ENCODE measurements at regions not wholly inside any gene's neighbourhood (a gene's known extent, or its start where the extent isn't known, plus 50 kb on each side); places are given as distances from the start of the nearest gene placed in this dataset.

DNA sequence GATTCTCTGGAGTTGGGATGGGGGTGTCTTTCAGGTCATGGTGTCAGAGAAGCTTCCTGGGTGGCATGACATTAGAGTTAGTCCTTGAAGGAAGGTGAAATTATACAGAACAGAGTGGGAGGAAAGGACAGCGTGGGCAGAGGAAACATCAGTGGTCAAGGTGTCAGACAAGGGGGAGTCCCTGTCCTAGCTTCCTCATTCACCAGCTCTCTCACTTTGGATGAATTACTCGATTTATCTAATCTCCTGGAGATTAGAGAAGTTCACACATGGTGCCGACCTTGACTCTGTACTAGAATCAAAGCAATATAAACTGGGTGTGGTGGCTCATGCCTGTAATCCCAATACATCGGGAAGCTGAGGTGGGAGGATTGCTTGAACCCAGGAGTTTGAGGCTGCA is 492.9 kb downstream of the VRK1 start:
- Histone ChIP-seq H3K36me3 (replicated peaks; ENCODE audit: insufficient read depth, low read depth) (no peaks in the 10 kb centered on the region), H3K4me3 (no peak overlapping the region), H3K9me3 (ENCODE audit: low read depth) (no peaks in the 10 kb centered on the region), H3K27me3 (no peaks in the 10 kb centered on the region), H3K4me2 (no peak overlapping the region), H4K20me1 (ENCODE audit: insufficient read depth, poor library complexity, severe bottlenecking) (no peaks in the 10 kb centered on the region), H2AFZ (no peak overlapping the region), H3K79me2 (no peaks in the 10 kb centered on the region), H3K27ac (no peak overlapping the region), H3K4me1 (ENCODE audit: insufficient read depth) (no peaks in the 10 kb centered on the region), H3K9me2 (replicated peaks; ENCODE audit: insufficient read depth) (no peaks in the 10 kb centered on the region)
- DNase-seq (ENCODE audit: low spot score) = no peak
- 58% methylated on average over 4 of the region's 4 CpGs for WGBS (ENCODE audit: low lambda C conversion rate, missing lambda C conversion rate)
- no peak for TF ChIP-seq CTCF (IDR thresholded peaks at IDR 0.05; ENCODE audit: poor library complexity)
- no peak for TF ChIP-seq EZH2phosphoT487 (IDR thresholded peaks at IDR 0.05; ENCODE audit: low read depth, severe bottlenecking, unreplicated experiment)
- no peak for TF ChIP-seq EZH2 (IDR thresholded peaks at IDR 0.05; ENCODE audit: borderline replicate concordance)

GRCh38 chr14:97290977-97291376 is 493.8 kb downstream of the VRK1 start:
- Histone ChIP-seq H3K4me2 (no peak overlapping the region), H3K27ac (no peak overlapping the region), H3K9me3 (ENCODE audit: low read depth) (no peaks in the 10 kb centered on the region), H3K9me2 (replicated peaks; ENCODE audit: insufficient read depth) (no peaks in the 10 kb centered on the region), H3K36me3 (replicated peaks; ENCODE audit: insufficient read depth, low read depth) (no peaks in the 10 kb centered on the region), H3K27me3 (peaks cover under 1% of the 10 kb centered on the region), H4K20me1 (ENCODE audit: insufficient read depth, poor library complexity, severe bottlenecking) (no peaks in the 10 kb centered on the region), H3K4me3 (no peak overlapping the region), H2AFZ (no peak overlapping the region), H3K79me2 (no peaks in the 10 kb centered on the region), H3K4me1 (ENCODE audit: insufficient read depth) (no peaks in the 10 kb centered on the region)
- TF ChIP-seq EZH2 (IDR thresholded peaks at IDR 0.05; ENCODE audit: borderline replicate concordance) (no peak), CTCF (IDR thresholded peaks at IDR 0.05; ENCODE audit: poor library complexity) (no peak), EZH2phosphoT487 (IDR thresholded peaks at IDR 0.05; ENCODE audit: low read depth, severe bottlenecking, unreplicated experiment) (no peak)
- DNase-seq (ENCODE audit: low spot score) = no peak
- WGBS (ENCODE audit: low lambda C conversion rate, missing lambda C conversion rate) = 93% methylated on average over 3 of the region's 3 CpGs

GRCh38 chr14:97293659-97294058 is 496.5 kb downstream of the VRK1 start:
- peaks cover 3% of the 10 kb centered on the region for H3K27me3 ChIP-seq
- 34% methylated on average over 1 of the region's 1 CpG for WGBS (ENCODE audit: low lambda C conversion rate, missing lambda C conversion rate)
- no peak for TF ChIP-seq EZH2phosphoT487 (IDR thresholded peaks at IDR 0.05; ENCODE audit: low read depth, severe bottlenecking, unreplicated experiment)
- no peak for TF ChIP-seq CTCF (IDR thresholded peaks at IDR 0.05; ENCODE audit: poor library complexity)
- TF ChIP-seq EZH2 (IDR thresholded peaks at IDR 0.05; ENCODE audit: borderline replicate concordance) = no peak

More at GRCh38 chr14:97293659-97294058, 496.5 kb downstream of the VRK1 start:
- no peaks in the 10 kb centered on the region for H3K9me3 ChIP-seq (ENCODE audit: low read depth)
- H3K36me3 ChIP-seq (replicated peaks; ENCODE audit: insufficient read depth, low read depth) = no peaks in the 10 kb centered on the region
- H3K4me2 ChIP-seq = no peak overlapping the region
- no peaks in the 10 kb centered on the region for H3K79me2 ChIP-seq
- no peaks in the 10 kb centered on the region for H4K20me1 ChIP-seq (ENCODE audit: insufficient read depth, poor library complexity, severe bottlenecking)
- H2AFZ ChIP-seq = no peak overlapping the region
- DNase-seq (ENCODE audit: low spot score) = no peak
- H3K27ac ChIP-seq = no peak overlapping the region
- H3K4me1 ChIP-seq (ENCODE audit: insufficient read depth) = no peaks in the 10 kb centered on the region
- no peaks in the 10 kb centered on the region for H3K9me2 ChIP-seq (replicated peaks; ENCODE audit: insufficient read depth)
- H3K4me3 ChIP-seq = no peak overlapping the region
